HG03139 (cell line): ENCODE measurements at regions not wholly inside any gene's neighbourhood (a gene's known extent, or its start where the extent isn't known, plus 50 kb on each side); places are given as distances from the start of the nearest gene placed in this dataset.
"Not testable (repeated sequence)": the region's sequence is repeated elsewhere in the genome, so short reads cannot be mapped to it uniquely, and the experiment has no call there.

ENCODE experiments used
- ATAC-seq: cut with Tn5 transposase; IDR thresholded peaks from one replicate; pipeline ENCODE4 v1.9.1; 2021; ENCODE audit not compliant: unreplicated experiment

DNA sequence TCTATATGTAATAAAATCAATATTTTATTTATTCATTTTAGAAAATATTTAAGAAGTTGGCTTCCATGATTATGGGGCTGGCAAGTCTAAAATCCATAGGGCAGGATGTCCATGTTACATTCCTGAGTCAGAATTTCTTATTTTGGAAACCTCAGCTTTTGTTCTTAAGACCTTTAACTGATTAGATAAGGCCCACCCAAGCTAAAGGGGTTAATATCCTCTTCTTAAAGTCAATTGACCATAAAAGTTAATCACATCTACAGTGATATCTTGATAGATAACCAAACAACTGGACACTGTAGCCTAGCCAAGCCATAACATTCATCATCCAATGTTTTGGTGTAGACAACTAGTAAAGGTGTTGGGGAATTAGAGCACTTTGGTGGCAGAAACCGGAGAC lies 1035.4 kb upstream of the ZEB2 start:
- ATAC-seq, result no peak

DNA sequence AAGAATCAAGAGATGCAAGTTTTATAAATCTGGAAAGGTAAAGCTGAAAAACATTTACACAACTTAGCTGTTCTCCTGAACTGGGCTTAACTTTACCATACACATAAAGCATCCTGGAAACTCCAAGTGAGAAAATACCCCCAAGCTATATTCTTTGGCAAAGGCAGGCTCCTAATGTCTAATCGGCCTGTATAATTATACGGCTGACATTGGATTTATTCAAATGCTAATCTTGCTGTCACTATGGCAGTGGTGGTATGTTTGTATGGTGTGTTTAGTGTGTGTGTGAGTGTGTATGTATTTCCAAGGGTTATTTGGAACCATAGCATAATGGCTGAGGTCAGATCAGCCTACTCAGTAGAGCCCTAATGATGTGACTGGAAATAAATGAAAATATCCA lies 1031.8 kb upstream of the ZEB2 start:
- no peak for ATAC-seq

DNA sequence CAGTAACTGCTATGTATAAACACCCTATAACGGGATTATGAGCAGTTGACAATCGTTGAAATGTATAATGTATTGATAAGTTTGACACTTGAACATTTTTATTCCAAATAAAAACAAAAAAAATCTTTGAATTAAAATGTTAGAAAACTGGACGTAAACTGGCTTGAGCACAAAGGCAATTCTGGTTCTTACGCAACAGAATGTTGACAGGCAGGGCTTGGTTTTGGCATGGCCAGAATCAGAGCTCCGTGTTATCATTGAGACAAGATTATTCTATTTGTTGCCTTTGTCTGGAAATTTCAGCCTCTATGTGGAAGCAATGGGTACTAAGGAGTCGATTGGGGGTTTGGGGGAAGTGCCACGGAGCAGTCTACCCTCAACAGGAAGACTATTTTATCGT lies 1028.6 kb upstream of the ZEB2 start:
- no peak for ATAC-seq

DNA sequence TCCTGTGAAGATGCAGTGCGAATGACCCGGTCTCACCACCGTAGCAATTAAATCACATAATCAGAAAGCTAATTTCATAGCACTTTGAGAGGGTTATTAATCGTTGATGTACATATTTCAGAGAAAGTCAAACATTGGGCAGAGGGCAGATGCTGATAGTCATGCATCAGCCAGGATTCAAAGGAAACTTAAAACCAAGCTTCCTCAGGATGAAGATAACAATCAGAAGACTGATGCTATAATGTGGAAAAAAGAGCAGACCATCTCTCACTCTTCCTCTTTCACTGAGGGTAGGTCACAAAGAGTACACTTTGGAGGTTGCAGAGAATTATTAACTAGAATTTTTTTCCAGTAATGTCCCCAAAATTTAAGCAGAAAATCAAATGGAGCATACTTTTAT lies 1027.7 kb upstream of the ZEB2 start:
- ATAC-seq, result no peak

DNA sequence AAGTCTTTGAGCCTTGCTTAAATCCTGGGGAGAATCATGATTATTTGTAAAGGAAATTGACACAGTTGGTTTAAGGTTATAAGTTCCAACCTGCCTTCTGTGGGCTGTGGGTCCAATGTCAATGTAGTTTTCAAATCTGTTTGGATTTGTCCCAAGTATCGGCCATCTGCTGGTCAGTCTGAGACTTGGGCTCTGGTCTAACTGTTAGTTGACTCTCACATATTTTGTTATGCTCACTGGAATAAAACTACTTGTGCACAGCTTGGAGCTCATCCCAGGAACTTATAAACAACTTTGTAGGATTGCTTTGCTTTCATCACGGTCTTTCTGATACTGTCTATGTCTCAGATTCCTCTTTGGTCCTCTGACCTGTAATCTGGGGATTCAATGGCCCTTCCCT lies 1026.2 kb upstream of the ZEB2 start:
- no peak for ATAC-seq

DNA sequence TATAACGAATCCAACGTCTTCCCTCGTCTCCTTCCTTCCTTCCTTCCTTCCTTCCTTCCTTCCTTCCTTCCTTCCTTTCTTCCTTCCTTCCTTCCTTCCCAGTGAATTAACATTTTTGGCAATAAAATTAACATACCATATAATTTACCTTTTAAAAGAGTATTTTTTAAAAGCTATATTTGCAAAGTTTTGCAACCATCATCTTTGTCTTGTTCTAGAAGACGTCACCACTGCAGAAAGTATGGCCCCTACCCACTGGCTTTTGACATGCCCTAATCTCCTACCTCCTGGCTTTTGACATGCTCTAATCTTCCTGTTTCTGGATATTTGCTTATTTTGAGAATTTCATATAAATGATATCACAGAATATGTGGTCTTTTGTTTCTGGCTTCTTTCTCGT lies 1023.9 kb upstream of the ZEB2 start:
- ATAC-seq, result no peak

DNA sequence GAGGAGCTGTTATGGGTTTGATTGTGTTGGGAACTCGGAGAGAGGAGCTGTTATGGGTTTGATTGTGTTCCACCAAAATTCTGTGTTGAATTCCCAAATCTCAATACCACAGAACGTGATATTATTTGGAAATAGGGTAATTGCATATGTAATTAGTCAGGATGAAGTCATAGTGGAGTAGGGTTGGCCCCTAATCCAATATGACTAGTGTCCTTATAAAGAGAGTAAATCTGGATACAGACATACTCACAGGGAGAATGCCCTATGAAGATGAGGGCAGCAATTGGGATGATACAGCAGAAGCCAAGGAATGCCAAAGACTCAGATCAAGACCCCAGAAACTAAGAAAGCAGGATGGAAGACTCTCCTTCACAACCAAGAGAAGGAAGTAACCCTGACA lies 1023.2 kb upstream of the ZEB2 start:
- no peak for ATAC-seq

DNA sequence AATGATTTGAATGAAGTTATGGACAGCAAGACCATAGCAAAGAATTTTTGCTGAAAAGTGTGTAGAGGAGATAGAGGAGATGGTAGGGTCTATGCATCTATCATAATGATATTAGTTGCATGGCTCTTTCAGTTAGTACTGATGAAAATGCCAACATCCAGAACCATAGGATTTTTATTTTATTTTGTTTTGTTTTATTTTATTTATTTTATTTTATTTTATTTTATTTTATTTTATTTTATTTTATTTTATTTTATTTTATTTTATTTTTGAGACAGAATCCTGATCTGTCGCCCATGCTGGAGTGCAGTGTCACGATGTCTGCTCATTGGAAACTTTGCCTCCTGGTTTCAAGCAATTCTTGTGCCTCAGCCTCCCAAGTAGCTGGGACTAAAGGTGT lies 1021.1 kb upstream of the ZEB2 start:
- no peak for ATAC-seq

DNA sequence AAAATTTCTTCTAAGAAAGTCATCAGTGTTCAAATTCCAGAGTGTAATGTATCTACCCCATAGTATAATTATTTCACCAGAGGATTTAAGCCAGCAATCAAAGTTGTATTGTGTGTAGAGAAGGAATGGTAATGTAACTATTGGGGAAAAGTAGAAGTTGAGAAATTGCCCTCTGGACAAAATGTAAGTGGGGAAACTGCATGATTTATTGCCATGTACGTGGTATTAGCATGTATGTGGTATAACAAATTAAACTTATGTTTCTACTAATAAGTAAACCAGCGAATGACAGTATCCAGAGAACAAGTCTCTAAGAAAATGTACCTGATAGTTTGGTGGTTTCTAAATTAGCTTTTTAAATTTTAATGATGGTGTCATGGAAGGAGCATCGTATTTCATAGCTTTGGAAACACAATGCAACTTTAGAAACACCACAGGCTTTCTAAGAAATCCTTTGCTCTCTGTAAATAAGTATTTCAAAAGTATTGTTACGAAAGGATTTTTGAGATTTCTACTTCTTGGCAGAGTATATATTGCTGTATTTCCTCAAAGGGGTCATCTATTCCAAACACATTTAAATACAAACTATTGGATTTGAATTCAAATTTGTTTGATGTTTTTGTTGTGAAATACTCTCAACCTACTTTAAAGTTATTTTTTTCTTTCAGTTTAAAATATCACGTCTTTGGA lies 1018.9 kb upstream of the ZEB2 start:
- ATAC-seq, result no peak

DNA sequence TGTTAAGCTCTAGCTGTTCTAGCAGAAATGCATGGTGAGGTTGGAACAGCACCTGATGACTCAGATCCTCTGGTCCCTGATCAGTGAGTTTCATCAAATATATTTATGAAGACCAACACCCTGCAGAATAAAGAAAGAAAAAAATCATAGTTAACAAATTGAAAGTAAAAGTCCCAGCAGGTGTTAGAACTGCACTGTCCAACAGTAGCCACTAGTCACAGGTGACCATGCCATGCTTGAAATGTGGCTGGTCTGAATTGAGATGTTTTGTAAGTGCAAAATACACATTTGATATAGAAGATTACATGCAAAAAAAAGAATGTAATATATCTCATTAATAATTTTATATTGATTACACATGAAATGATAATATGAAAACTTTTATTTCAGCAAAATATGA lies 1010.7 kb upstream of the ZEB2 start:
- ATAC-seq, result no peak

DNA sequence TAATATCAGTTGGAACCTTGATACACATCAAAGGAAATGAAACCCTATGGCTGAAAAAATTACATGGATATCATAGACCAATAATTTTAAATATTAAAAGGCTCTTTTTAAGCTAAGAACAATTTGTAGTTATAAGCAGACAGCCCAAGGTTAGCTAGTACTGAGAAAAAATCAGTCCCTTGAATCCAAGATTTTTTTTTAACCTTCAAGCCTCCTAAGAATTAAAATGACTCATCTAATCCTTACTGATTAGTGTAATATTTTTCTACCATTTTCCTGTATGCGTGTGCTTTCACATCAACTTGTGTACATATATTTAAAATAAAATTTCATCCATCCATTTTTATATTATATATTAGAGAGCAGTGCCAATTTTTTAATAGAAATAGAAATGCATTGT lies 1004.9 kb upstream of the ZEB2 start:
- no peak for ATAC-seq

DNA sequence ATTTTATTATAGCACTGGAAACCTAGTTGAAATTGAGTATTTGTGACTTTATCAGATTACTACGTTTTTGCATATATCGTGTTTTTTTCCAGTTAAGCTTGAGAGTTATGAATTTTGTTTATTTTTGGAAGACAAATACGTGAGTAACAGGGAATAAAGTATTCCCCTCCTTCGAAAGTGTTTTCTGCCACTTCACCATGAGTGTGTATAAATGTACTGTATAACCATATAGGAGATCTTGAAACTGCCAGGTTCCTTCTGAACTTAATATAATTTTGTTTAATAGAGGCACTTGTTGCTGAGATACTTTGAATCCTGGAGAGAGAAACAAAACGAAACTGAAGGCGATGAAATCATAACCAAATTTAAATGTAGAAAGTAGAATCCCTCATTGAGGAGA lies 1004.4 kb upstream of the ZEB2 start:
- no peak for ATAC-seq

DNA sequence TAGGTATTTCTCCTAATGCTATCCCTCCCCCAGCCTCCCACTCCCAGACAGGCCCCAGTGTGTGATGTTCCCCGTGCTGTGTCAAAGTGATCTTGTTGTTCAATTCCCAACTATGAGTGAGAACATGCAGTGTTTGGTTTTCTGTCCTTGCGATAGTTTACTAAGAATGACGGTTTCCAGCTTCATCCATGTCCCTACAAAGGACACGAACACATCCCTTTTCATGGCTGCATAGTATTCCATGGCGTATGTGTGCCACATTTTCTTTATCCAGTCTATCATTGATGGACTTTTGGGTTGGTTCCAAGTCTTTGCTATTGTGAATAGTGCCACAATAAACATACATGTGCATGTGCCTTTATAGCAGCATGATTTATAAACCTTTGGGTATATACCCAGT lies 999.3 kb upstream of the ZEB2 start:
- not testable (repeated sequence) for ATAC-seq

DNA sequence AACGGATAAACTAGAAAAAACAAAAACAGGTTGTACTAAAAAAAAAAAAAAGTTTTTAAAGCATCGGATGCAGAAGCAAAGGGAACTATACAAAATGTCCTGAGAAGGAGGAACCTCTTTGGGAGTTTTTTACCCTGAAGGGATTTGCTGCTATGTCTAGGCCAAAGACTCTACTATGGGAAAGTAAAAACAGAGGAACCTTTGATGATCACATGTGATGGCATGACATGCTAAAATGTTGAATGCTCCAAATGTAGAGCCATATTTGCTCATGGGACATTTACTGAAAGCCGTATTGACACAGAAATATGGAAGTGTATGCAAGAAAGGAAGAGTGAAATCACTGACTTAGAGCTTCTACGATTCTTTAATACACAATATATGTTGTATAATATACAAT lies 992.0 kb upstream of the ZEB2 start:
- ATAC-seq, result no peak

DNA sequence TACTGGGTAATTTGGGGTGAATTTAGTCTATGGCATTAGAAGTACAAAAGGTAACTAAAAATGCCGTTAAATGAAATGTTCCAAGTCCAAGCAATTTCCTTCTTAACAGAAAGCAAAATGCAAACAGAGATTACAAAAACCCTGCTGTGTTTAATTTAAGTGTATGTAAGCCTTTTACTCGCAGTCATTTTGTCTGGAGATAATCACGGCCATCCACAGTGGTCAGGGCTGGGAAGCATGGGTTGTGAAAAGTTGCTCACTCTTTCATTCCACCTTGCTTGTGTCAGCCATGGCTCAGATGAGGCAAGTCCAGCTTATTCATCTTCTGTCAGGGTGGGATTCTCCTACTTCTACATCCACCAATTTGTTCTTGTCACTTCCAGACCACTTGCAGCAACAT lies 983.6 kb upstream of the ZEB2 start:
- ATAC-seq, result no peak

DNA sequence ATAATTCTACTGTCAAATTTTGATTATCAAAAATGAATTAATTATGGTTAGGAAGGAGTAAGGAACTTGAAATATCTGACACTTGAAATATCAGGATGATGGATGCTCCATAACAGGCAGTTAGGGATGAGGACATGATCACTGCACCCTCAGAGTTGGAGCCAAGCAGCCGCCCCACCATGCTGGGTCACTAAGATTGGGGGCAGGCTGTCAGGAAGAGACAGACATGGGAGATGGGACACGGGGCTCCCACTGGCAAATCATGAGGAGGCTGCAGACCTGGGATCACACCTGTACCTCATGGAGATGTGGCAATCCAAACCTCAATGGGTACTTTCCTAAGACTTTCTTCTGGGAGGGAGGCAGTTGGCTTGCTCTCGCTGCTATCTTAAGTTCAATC lies 982.0 kb upstream of the ZEB2 start:
- no peak for ATAC-seq

DNA sequence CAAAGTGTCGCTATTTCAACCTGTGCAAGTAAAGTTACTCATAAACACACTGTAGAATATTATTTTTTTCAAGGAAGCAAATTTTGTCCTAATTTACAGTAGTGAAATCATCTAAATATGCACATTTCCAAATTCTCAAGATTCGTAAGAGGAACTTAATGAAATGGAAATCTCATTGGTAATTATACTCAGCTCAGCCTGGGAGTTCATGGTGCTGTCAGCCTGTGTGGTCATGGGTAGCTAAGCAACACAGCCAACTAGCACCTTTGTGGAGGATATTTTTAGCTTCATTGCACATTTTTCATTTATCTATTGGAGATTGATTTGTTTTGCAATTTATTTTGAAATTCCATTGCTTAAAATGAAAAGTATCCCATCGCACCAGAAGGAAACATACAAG lies 975.7 kb upstream of the ZEB2 start:
- ATAC-seq, result no peak

DNA sequence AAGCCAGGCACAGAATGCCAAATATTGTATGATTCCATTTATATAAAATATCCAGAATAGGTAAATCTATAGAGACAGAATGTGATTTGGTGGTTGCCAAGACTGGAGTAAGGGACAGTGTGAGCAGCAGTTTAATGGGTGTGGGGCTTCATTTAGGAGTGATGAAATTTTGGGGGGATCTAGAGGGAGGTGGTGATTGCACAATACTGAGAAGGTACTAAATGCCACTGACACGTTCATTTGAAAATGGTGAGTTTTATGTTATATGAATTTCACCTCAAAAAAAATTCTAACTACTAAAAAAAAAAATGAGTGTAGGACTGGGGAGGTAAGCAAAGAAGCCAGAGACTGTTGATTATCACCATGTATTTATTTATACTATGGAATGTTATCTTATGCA lies 974.5 kb upstream of the ZEB2 start:
- ATAC-seq, result no peak

DNA sequence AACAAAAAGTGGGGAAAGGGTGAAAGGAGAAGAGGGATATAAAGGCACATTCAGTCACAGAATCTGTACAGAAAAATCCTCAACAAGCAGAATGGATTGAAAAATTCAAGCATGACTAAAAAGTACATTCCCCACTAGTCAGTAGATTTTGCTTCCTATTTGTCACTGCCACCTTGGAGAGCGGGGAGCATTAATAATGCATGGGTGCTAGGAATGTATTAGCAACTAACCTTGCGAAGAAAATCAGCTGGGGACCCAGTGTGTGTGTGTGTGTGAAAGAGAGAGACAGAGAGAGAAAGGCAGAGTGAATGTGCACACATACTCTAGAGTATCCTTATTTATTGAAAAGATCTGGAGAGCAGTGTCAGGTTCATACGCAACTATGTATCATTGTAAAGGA lies 968.7 kb upstream of the ZEB2 start:
- no peak for ATAC-seq

DNA sequence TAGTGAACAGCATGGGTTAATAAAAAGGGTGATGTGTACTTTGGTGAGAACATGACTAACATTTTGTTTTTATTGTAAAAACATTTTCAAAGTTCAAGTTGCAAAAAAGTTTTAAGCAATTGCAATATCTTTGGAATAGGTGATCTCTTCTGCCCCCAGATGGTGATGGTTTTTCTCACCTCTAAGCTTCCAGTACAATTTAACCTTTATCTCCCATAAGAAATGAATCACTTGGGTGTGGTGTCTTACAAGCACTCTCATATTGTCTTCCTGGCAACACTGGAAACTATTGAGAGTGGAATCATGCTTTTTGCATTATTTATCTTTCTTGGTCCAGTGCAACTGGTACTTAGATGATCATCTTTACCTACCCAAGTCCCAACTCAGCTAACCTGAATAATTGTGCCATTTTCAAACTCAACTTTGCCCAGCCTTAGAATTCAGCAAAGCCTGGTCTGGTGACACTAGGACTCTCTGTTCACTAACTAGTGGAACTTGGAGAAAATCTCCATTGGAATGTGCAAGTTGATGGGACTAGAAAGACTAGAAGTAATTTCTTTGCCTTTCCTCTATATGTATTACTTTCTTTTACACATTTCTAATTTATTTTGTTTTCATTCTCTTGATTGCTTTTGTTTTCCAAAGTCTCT lies 964.7 kb upstream of the ZEB2 start:
- no peak for ATAC-seq

DNA sequence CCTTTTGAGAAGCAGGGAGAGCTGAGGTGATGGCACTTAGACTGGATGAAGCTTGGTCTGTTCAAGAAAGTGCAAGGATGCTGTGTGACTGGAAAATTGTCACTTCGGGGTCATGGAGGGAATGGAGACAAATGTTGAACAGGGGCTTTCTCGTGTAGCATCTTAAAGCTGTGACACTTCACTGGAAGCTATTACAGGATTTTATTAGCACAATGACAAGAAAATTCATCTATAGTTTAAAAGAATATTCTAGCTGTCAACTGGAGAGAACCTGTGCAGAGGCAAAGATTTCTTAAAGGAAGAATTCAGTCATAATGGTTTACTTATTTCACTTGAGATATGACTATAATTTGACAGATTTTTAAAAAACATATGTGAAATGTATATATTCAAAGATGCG lies 963.9 kb upstream of the ZEB2 start:
- ATAC-seq, result no peak

DNA sequence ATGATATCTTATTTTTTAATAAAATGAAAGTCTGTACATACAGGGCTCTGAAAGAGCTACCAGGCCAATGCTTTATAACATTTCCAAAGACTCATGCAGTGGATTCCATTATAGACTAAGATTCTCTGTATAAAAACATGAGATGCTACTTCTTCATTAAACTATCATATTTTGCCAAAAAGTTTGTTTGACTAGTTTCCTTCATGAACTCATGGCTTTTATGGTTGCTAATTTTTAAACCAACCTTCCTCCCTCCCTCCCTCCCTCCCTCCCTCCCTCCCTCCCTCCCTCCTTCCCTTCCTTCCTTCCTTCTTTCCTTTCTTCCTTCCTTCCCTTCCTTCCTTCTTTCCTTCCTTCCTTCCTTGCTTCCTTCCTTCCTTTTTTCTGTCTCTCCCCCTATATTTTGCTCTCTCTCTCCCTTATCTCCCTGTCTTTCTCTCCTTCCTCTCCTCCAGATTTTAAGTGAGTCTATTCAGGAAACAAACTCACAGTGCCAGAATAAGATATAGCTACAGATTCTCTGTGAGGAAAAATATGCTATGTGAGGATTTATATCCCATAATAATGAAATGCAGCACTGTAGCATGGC lies 961.5 kb upstream of the ZEB2 start:
- no peak for ATAC-seq

DNA sequence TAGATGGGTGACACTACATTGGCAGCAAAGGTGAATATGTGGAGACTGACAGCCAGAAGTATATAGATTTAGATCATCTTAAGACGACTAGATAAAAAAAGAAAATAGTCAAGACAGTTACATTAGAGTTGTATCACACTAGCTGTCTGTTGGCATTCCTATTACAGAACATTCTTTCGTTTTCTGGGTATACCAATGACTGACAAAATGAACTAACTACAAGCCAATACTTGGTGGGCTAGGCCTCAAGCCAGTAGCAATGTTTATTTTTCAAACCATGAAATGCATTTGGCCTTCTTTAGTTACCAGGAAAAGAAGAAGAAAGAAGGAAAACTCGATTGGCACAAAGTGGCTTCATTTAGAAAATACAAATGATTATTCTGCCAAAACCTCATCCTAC lies 944.9 kb upstream of the ZEB2 start:
- no peak for ATAC-seq
